GM19397 (cell line): ENCODE measurements at regions not wholly inside any gene's neighbourhood (a gene's known extent, or its start where the extent isn't known, plus 50 kb on each side); places are given as distances from the start of the nearest gene placed in this dataset.
A peak's percentile ranks its signal among the peaks of the same experiment; 100 is the strongest.

ENCODE experiments used
- ATAC-seq: cut with Tn5 transposase; IDR thresholded peaks from one replicate; pipeline ENCODE4 v1.9.1; 2021; ENCODE audit warnings: mild to moderate bottlenecking, moderate library complexity; ENCODE audit not compliant: unreplicated experiment

DNA sequence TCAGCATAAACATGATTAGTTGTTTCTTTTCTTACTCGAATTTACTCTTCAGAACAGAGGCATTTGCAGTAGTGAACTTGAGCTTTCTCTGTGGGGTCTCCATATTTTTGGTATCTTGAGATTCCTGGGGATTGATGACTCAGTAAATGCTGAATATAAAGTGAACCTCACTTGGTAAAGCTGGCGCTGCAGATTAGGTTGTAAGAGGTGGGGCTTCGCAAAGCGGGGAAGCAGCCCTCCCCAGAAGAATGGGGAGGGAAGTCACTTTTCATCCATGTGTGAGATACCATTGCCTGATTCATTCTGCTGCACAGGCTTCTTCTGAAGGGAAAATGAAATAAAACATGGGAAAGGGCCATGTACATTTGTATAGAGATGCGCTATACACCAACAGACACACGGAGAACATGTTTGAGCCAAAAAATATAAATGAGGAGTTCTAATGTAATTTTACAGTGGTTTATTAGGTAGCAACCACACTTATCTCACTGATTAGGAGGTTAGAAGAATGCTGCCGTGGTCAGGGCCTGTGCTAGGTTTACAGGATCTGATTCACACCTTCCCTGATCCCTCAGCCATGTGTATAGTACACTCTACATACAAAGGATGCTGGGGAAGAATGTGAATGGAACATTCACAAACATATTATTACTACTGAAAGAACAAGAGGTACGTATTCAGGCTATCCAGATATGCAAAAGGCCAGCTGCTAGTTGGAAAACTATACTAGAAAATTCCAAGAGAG lies 63.5 kb downstream of the DNTTIP2 start:
- ATAC-seq: no peak

DNA sequence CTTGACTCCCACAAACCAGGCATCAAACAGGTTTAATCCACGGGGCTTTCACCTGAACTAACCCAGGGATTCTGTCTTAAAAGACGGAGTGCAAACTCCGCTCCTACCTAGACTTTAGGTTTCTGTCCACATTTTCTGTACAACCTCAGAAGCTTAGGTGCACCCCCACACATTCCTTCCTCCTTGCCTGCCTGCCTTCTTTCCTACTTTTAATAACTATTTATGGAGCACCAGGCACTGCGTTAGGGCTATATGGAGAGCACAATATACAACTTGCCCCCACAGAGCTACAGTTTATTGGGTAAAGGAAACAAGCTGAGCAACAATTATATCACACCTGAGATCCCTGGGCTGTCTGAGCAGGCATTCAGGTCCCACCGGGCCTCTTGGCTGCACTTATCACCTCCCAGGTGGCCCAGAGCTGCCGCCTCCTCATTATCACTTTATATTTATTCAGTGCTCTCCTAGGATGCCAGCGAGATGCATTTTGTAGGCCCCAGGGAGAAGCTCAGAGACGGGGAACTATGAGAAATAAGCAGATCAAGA lies 64.1 kb downstream of the DNTTIP2 start:
- no peak for ATAC-seq

DNA sequence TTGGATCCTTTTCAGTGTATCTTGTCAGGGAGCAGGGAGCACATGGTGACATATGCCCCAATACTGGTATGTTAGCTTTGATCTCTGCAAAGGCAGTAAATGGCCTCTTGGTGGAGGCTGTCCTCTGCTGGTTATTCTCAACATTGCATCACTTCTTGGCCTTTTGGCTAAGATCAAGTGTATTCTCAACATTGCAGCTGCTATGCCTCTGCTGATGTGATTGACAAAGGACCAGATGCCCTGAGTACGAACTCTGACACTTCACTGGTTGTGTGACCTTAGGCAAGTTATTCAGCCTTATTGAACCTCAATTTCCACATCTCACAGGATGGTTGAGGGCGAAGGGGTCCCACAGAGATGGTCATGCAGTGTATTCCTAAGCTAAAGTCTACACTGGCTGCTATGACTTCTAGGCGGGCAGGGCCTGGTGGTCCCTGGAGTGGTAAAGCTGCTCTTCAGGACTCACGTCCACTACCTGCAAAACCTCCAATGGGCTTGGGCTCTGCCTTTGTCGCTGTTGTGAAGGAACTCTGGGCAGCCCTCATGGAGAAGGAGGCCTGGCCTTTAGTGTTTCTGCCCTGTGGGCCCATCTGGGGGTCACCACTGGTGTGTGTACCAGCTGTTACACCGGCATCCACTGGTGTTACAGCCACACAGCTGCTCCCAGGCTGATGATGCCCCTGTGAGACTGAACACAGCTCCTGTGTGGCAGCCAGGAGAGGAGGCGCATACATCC lies 64.8 kb downstream of the DNTTIP2 start:
- peak; percentile 64 for ATAC-seq

DNA sequence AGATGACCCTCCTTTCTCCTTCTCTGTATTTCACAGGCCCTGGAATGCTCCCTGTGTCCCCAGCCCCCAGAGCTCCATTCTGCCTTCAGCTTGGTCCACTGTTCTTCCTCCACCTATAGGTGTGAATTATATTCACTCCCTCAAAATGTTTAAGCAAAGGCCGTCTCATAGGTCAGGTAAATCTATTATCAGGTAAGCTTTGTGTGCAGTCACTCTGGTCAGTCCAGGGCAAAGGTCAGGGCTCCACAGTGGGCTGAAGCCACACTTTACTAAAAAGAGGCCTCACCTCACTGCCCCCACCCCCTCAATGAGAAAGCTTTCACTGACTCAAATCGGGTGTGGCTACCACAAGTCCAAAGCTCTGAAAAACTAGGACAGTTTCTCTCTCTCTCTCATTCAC lies 65.9 kb downstream of the DNTTIP2 start:
- no peak for ATAC-seq

DNA sequence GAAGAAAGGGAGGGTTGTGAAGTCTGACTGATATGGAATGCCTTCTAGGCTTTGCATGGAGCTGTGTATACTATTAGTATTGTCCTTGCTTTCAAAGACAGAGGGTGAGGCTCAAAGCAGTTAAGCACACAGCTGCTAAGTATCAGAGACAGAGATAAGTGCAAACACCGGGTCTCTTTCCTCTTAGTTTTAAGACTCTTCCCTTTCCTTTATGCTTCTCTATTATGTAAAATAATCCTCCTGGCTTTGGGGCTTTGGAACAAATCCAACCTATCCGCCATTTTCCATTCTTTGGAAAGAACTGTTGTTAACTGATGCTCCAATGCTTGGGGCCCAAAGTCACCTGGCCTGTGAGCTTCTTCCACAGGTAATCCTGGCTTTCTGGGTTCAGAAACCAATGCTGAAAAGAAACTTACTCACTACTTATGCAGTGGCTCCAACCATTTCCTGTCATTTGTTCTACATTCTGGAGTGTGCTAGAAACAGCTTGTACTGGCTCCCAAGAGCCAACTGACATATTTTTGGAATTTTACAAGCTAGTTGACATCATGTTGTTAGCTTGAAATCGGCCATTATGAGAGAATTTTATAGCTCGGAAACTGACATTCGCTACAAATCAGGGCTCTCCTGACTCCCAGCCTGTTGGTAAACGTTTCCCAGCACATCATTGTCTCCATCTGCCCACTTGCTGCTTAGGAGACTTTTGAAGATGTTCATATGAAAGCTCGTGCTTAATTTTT lies 67.5 kb downstream of the DNTTIP2 start:
- ATAC-seq: no peak

DNA sequence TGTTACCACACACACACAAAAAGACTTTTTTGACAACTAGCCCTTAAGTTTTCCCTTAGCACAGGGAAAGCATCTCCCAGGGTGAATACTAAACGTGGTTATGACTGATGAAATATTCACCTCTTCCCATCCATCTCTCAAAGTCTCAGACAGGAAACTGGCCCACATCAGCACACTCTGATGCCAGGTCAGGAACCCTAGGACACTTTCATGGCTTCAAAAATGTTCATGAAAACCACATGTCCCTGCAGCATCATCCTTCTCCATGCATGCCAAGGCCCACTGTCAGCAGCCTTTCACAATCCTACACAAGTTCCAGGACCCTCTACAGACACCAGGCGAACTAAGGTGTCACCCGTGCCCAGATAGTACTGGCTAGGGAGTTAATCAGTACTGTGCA lies 68.7 kb downstream of the DNTTIP2 start:
- ATAC-seq: no peak

DNA sequence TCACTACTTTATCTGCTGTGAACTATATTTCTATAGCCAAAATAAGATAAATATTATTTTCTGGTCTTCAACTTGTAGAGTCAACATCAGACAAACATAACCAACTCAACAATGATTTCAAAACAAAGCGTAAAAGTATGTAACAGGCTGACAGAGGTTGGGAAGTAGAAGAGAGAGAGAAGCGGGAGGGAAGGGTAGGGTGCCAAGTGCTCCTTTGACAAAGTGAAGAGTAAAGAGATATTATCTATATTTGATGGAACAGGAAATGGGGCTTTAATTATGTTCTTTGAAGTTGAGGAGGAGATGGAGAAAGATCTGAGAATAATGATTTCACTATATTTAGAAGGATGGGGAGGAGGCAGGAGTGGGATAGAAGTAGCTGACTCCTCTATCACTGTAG lies 70.1 kb downstream of the DNTTIP2 start:
- ATAC-seq: no peak

DNA sequence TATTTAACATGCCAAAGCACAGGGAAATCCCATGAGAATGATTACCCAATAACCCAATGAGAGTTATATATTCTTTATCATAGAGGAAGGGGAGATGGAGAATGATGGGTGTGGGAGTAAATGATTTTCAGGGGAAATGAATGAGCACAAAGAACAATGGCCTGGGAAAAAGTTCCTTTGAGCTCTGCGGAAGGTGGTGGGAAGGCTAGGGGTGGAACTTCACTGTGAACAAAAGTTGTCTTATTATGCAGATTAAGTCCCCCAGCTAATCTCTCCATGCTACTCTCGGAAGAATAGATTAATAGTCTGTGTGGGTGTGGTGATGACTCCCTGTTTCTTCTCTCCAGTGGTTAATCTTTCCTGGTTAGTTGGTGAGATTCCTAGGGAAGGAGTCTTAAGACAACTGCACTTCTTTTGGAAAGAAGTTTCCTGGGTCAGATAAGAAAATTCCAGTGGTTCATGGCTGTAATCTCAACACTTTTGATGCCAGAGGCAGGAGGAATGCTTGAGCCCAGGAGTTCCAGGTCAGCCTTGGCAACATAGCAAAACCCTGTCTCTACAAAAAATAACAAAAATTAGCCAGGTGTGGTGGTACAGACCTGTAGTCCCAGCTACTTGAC lies 71.6 kb downstream of the DNTTIP2 start:
- ATAC-seq: no peak

DNA sequence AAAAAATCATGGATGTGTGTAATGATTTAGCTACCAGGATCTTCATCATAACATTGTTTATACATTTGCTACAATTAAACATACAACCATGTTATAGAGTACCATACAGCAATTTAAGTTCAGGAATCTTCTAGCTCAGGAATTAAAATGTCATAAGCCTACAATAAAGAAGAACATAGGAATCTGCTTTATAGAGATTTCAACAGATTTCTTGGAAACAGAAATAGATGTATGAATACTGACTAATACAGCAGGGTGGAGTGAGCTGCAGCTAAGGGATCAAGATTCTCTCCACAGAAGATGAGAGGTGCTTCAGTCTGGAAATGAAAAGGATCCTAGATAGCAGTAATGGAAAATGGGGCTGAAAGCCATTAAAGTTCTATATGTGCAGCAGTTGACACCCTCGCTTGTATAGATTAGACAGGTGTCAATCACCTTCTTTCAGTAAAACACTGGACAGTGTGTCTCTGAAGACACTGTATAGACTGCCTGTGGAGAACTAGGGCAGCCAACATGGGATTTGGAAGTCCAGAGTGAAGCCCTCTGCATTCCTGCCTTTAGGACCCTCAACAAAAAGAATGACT lies 73.9 kb downstream of the DNTTIP2 start:
- ATAC-seq: no peak

DNA sequence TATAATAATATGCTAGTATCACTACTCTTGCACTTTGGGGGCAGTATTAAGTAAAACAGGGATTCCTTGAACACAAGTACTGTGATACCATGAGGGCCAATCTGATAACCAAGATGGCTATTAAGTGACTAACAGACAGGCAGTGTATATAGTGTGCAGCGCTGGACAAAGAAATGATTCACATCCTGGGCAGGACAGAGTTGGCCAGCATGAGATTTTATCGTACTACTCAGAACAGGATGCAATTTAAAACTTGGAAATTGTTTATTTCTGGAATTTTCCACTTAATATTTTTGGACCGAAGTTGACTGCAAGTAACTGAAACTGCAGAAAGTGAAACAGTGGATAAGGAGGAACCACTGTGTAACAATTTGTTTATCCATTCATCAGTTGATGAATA lies 74.6 kb downstream of the DNTTIP2 start:
- no peak for ATAC-seq

DNA sequence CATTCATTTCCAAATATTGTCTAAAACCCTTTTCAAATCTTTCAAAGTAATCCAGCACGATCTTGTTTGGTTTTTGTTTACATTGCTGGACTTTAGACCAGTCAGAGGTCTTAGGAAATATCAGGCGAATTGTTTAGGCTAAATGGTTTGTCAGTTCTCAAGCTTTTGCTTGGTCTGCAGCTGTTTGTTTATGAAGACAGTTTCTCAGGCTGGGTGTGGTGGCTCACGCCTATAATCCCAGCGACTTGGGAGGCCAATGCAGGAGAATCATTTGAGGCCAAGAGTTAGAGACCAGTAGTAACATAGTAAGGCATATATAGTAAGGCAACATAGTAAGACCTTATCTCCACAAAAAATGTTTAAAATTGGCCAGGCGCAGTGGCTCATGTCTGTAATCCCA lies 77.5 kb downstream of the DNTTIP2 start:
- ATAC-seq: no peak

DNA sequence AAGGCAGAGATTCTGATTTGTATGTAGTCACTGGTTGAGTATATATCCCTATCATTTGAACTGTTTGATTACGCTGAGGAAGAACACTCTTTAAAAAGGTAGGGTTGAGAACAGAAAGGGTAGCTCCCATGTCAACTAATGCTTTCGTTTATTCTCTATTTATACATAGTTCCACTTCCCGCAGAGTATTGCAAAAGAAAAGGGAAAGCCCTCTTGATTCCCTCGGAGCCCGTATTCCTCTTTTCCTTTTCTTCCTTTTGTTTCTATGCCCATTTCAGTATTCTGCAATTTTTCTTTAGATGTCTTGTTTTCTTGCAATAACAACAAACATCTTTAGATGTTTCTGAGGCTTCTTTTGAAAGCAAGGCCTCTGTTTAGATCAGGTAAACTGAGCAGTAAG lies 78.2 kb downstream of the DNTTIP2 start:
- ATAC-seq: no peak

DNA sequence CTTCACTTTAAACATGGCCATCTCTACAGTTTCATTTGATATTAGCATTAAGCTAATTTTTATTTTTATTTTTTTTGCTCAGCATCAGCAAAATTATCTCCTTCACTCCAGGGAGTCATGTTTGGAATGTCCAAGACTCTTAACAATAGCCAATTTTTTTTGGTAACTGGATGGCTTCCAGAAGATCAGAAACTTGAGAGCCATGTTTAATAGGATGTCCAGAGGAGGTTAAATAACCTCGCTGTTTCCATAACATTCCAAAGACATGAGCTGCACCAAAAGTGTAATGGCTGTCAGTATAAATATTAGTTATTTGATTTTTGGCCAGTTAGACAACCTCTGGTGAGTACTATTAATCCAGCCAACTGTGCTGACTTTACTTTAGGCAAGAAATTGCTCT lies 80.7 kb downstream of the DNTTIP2 start:
- ATAC-seq: no peak

DNA sequence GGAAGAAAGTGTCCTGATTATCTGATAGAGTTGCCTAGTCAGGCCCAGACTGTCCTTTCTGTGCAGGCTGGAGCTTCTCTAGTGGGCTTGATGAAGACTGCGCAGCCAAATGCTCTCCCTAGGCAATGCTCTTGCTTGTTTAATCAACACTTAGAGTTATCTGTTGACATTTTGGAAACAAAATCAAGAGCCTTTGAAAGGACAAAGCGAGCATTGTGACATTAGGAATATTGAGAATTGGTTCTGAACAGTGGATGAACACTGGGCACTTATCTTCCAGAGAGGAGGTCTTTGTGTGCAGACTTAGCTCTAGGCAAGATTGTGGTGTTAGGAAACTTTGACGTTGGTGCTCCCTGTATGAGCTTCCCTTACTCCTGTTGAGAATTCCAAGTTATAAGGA lies 94.5 kb downstream of the DNTTIP2 start:
- ATAC-seq: no peak

DNA sequence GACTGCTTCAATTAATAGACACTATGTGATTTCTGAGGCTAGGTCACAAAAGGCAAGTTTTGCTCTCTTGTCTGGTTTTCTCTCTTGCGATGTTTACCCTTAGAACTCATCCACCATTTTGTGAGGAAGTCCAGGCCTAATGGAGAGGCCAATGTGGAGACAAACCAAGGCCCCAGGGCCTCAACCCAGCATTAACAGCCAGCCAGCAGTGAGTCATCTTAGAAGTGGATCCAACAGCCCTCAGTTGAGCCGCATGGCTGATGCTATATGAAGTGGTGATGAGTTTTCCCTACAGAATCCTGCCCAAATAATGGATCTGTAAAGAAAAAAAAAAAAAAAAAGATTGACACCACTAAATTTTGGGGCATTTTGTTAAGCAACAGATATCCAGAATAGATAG lies 95.1 kb downstream of the DNTTIP2 start:
- ATAC-seq: no peak

DNA sequence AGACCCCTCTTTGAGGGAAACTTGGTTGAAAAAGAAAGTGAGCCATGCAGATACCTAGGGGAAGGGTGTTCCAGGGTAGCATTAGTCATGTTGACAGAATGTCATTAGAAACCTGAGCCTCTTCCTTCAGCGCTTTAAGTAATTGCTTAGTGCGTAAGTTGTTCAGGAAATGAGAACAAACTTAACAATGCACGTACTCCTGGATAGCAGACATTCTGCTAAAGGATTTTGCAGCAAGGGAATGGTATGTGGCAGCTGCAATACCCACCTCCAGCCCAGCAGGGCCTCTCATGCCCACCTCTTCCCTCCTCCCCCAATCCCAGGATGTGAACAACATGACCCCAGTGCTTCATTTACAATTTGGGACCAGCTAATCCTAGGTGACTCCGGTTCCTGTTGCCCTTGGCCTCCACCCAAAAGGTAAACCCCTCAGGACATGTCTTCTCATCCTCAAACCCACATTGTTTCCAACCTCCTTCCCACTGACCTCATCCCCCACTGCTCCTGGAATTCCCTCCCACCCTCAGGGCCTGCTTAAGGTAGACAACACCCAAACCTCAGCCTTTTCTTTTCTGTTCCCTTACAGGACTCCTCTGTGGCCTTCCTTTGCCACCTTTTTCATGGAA lies 98.0 kb upstream of the BCAR3 start:
- no peak for ATAC-seq

DNA sequence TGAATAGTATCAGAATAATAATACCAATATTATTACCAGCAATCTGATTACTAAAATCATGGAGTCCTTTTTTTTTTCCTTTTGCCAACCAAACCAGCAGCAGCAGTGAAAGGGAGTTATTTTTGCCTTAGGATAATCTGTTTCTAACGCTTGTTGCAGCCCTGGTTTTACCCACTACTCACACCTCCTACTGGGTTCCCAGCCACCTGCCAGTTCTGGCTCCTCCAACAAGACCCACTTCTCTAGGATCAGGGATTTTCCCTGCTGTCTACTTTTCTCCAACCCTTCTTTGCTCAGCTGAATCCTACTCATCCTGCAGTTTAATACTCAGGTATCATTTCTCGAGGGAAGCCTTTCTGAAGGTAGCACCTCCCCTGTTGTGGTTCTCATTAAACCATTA lies 96.8 kb upstream of the BCAR3 start:
- ATAC-seq: no peak

DNA sequence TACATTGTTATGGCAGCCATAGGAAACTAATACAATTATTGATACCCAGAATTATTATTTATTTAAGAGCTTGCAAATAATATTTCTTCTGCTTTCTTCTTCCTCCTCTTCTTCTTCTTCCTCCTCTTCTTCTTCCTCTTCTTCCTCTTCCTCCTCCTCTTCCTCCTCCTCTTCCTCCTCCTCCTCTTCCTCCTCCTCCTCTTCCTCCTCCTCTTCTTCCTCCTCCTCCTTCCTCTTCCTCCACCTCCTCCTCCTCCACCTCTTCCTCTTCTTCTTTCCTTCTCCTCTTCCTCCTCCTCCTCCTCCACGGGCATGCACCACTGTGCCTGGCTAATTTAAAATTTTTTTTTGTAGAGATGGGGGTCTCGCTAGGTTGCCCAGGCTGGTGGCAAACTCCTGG lies 95.6 kb upstream of the BCAR3 start:
- no peak for ATAC-seq

DNA sequence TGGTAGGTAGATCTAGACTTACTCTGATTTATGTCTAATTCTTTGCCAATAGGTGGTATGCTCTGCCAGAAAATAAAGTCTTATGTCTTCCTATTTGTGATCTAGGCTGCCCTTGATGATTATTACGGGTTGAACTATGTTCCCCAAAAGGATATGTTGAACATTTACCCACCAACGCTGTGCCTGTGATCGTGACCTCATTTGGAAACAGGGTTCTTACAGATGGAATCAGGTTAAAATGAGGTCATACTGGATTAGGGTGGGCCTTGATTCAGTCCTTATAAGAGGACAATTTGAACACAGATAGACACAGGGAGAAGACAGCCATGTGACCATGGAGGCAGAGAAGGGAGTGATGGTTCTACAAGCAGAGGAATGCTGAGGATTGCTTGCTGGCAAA lies 95.1 kb upstream of the BCAR3 start:
- ATAC-seq: no peak

DNA sequence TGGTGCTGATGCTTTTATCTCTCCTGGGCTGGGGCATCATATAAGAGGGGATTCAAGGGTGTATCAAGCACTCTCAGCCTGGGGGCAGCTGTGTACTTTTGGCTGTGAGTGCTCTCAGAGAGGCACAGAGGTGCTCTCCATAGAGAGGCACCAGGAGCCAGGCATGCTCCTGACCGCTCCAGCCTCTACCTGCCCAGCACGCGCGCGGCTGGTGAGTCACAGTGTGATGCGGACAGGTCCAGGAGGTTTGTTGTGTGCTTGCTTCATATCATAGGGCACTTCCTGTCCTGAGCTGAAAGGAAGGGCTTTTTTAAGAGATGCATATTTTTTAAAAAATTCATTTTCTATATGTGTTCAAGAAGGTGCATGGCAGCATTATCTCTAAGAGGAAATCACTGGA lies 93.6 kb upstream of the BCAR3 start:
- no peak for ATAC-seq
